ENCODE measurements at regions not wholly inside any gene's neighbourhood (a gene's known extent, or its start where the extent isn't known, plus 50 kb on each side); places are given as distances from the start of the nearest gene placed in this dataset.

GRCh38 chr1:38777464-38777957 lies 82.1 kb downstream of the RRAGC start:
- no peak for DNase-seq (ENCODE audit: low read depth in 1 of 2, low spot score in 1 of 2)
- Histone ChIP-seq H3K27ac (replicated peaks) (no peak overlapping the region), H3K27me3 (ENCODE audit: insufficient read depth, poor library complexity, severe bottlenecking) (peaks cover 3% of the 10 kb centered on the region), H3K4me3 (replicated peaks; ENCODE audit: insufficient read depth, low read length) (no peak overlapping the region)
- TF ChIP-seq GABPA (IDR thresholded peaks at IDR 0.05; ENCODE audit: low read depth) (no peak), REST (IDR thresholded peaks at IDR 0.05; ENCODE audit: insufficient replicate concordance, low read depth) (no peak), POLR2AphosphoS5 (IDR thresholded peaks at IDR 0.05; ENCODE audit: low read depth) (no peak), CTCF (IDR thresholded peaks at IDR 0.05; ENCODE audit: insufficient read depth, low read length) (no peak), SPI1 (IDR thresholded peaks at IDR 0.05; ENCODE audit: borderline replicate concordance, low read depth) (no peak)

GRCh38 chr1:38776466-38777065 lies 83.0 kb downstream of the RRAGC start:
- Histone ChIP-seq H3K4me3 (replicated peaks; ENCODE audit: insufficient read depth, low read length) (no peak overlapping the region), H3K27ac (replicated peaks) (no peak overlapping the region), H3K27me3 (ENCODE audit: insufficient read depth, poor library complexity, severe bottlenecking) (peaks cover 3% of the 10 kb centered on the region)
- DNase-seq (ENCODE audit: low read depth in 1 of 2, low spot score in 1 of 2) = no peak
- no peak for TF ChIP-seq GABPA (IDR thresholded peaks at IDR 0.05; ENCODE audit: low read depth)
- no peak for TF ChIP-seq CTCF (IDR thresholded peaks at IDR 0.05; ENCODE audit: insufficient read depth, low read length)
- TF ChIP-seq SPI1 (IDR thresholded peaks at IDR 0.05; ENCODE audit: borderline replicate concordance, low read depth) = no peak
- no peak for TF ChIP-seq REST (IDR thresholded peaks at IDR 0.05; ENCODE audit: insufficient replicate concordance, low read depth)
- no peak for TF ChIP-seq POLR2AphosphoS5 (IDR thresholded peaks at IDR 0.05; ENCODE audit: low read depth)

GRCh38 chr1:38775175-38775845 lies 84.3 kb downstream of the RRAGC start:
- TF ChIP-seq SPI1 (IDR thresholded peaks at IDR 0.05; ENCODE audit: borderline replicate concordance, low read depth) (no peak), GABPA (IDR thresholded peaks at IDR 0.05; ENCODE audit: low read depth) (no peak), CTCF (IDR thresholded peaks at IDR 0.05; ENCODE audit: insufficient read depth, low read length) (no peak), REST (IDR thresholded peaks at IDR 0.05; ENCODE audit: insufficient replicate concordance, low read depth) (no peak), POLR2AphosphoS5 (IDR thresholded peaks at IDR 0.05; ENCODE audit: low read depth) (no peak)
- H3K4me3 ChIP-seq (replicated peaks; ENCODE audit: insufficient read depth, low read length) = no peak overlapping the region
- no peak overlapping the region for H3K27ac ChIP-seq (replicated peaks)
- no peak for DNase-seq (ENCODE audit: low read depth in 1 of 2, low spot score in 1 of 2)
- peaks cover 3% of the 10 kb centered on the region for H3K27me3 ChIP-seq (ENCODE audit: insufficient read depth, poor library complexity, severe bottlenecking)

Measured in HL-60 (cell line).